Loucy (cell line): ENCODE measurements at regions not wholly inside any gene's neighbourhood (a gene's known extent, or its start where the extent isn't known, plus 50 kb on each side); places are given as distances from the start of the nearest gene placed in this dataset.

Experiments used
- CTCF ChIP-seq: fragments of 200-600 bp; sonication (generic); conservative IDR thresholded peaks from 2 replicates; pipeline ENCODE4 v1.5.1; 2014; ENCODE audit warnings: mild to moderate bottlenecking, antibody characterized with exemption, low read length
- EZH2phosphoT487 ChIP-seq: fragments of 200-600 bp; IDR thresholded peaks from 2 replicates; pipeline ENCODE4 v1.6.1; 2018; ENCODE audit warnings: antibody characterized with exemption, mild to moderate bottlenecking, moderate library complexity, borderline replicate concordance

DNA sequence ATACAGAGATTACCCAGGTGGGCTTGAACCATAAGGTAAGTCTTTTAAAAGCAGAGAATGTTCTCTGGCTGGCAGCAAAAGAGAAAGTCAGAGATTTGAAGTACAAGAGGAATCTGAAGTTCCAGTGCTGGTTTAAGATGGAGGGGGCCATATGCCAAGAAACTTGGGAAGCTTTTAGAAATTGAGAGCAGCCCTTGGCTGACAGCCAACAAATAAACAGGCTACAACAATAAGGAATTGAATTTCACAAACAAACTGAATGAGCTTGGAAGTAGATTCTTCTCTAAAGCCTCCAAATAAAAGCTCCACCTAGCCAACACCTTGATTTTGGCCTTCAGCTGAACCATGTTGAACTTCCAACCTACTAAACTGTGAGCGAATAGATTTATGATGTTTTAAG is 85.7 kb downstream of the TRIM42 start:
- TF ChIP-seq CTCF (no peak), EZH2phosphoT487 (no peak)
